ENCODE measurements at regions not wholly inside any gene's neighbourhood (a gene's known extent, or its start where the extent isn't known, plus 50 kb on each side); places are given as distances from the start of the nearest gene placed in this dataset.

DNA sequence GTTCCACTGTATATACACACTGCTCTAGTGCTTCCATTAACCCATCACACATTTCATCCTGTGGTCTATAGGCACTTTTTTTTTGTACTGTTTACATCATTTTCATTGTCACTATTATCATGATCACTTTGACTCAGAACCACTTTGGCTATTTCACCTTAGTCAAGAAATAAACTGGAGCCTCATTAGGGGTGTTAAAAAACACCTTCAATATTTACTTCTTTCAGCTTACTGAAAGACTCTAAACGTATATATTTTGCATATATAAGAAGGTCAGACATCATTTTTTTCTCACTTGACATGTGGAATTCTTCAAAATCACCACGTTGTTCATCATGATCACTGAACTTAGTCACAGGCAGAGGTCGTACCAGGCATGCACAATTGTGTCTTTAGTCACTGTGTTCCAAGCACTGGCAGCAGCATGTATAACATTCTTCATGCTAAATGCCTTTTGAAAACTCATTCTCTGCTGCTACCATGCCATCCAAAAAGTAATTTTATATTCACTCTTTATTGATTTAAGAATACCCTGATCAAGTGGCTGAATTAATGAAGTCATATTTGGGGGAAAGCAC lies 229.2 kb upstream of the ARSJ start:
- 86% methylated on average over 1 of the region's 3 CpGs for WGBS (ENCODE audit: insufficient coverage, low lambda C conversion rate)
- Histone ChIP-seq H3K27ac (ENCODE audit: low read length) (no peak overlapping the region), H3K27me3 (ENCODE audit: control insufficient read depth, insufficient read depth, low read length) (no peaks in the 10 kb centered on the region), H3K36me3 (ENCODE audit: control insufficient read depth, insufficient read depth, low read length) (no peaks in the 10 kb centered on the region), H3K9me3 (ENCODE audit: control insufficient read depth, low read depth, low read length) (no peaks in the 10 kb centered on the region), H3K4me3 (ENCODE audit: low read length) (no peak overlapping the region), H3K4me1 (ENCODE audit: control insufficient read depth, insufficient read depth, low read length) (no peaks in the 10 kb centered on the region)
- DNase-seq, result no peak

GRCh38 chr4:114209584-114209983 lies 230.1 kb upstream of the ARSJ start:
- H3K27me3 ChIP-seq (ENCODE audit: control insufficient read depth, insufficient read depth, low read length), result no peaks in the 10 kb centered on the region
- no peaks in the 10 kb centered on the region for H3K9me3 ChIP-seq (ENCODE audit: control insufficient read depth, low read depth, low read length)
- no peak overlapping the region for H3K4me3 ChIP-seq (ENCODE audit: low read length)
- no peaks in the 10 kb centered on the region for H3K4me1 ChIP-seq (ENCODE audit: control insufficient read depth, insufficient read depth, low read length)
- H3K36me3 ChIP-seq (ENCODE audit: control insufficient read depth, insufficient read depth, low read length), result no peaks in the 10 kb centered on the region
- DNase-seq, result no peak
- H3K27ac ChIP-seq (ENCODE audit: low read length), result no peak overlapping the region

GRCh38 chr4:114211556-114211955 lies 232.1 kb upstream of the ARSJ start:
- H3K27me3 ChIP-seq (ENCODE audit: control insufficient read depth, insufficient read depth, low read length), result no peaks in the 10 kb centered on the region
- DNase-seq, result no peak
- no peaks in the 10 kb centered on the region for H3K36me3 ChIP-seq (ENCODE audit: control insufficient read depth, insufficient read depth, low read length)
- H3K4me1 ChIP-seq (ENCODE audit: control insufficient read depth, insufficient read depth, low read length), result no peaks in the 10 kb centered on the region
- WGBS (ENCODE audit: insufficient coverage, low lambda C conversion rate), result no CpG with 5 or more reads among the region's 3 CpGs
- H3K27ac ChIP-seq (ENCODE audit: low read length), result no peak overlapping the region
- no peaks in the 10 kb centered on the region for H3K9me3 ChIP-seq (ENCODE audit: control insufficient read depth, low read depth, low read length)
- H3K4me3 ChIP-seq (ENCODE audit: low read length), result no peak overlapping the region

- no CpG with 5 or more reads among the region's 10 CpGs for WGBS (ENCODE audit: insufficient coverage, low lambda C conversion rate)
- Histone ChIP-seq H3K36me3 (ENCODE audit: control insufficient read depth, insufficient read depth, low read length) (no peaks in the 10 kb centered on the region), H3K9me3 (ENCODE audit: control insufficient read depth, low read depth, low read length) (no peaks in the 10 kb centered on the region), H3K4me1 (ENCODE audit: control insufficient read depth, insufficient read depth, low read length) (no peaks in the 10 kb centered on the region), H3K27me3 (ENCODE audit: control insufficient read depth, insufficient read depth, low read length) (no peaks in the 10 kb centered on the region), H3K4me3 (ENCODE audit: low read length) (no peak overlapping the region), H3K27ac (ENCODE audit: low read length) (no peak overlapping the region)
- DNase-seq, result no peak
Observed at GRCh38 chr4:114217150-114217817, 237.8 kb upstream of the ARSJ start.

- Histone ChIP-seq H3K4me3 (ENCODE audit: low read length) (no peak overlapping the region), H3K27ac (ENCODE audit: low read length) (no peak overlapping the region), H3K4me1 (ENCODE audit: control insufficient read depth, insufficient read depth, low read length) (no peaks in the 10 kb centered on the region), H3K36me3 (ENCODE audit: control insufficient read depth, insufficient read depth, low read length) (no peaks in the 10 kb centered on the region), H3K9me3 (ENCODE audit: control insufficient read depth, low read depth, low read length) (no peaks in the 10 kb centered on the region), H3K27me3 (ENCODE audit: control insufficient read depth, insufficient read depth, low read length) (no peaks in the 10 kb centered on the region)
- DNase-seq, result no peak
- WGBS (ENCODE audit: insufficient coverage, low lambda C conversion rate), result 17% methylated on average over 1 of the region's 1 CpG
Observed at GRCh38 chr4:114223580-114223979, 244.1 kb upstream of the ARSJ start.

DNA sequence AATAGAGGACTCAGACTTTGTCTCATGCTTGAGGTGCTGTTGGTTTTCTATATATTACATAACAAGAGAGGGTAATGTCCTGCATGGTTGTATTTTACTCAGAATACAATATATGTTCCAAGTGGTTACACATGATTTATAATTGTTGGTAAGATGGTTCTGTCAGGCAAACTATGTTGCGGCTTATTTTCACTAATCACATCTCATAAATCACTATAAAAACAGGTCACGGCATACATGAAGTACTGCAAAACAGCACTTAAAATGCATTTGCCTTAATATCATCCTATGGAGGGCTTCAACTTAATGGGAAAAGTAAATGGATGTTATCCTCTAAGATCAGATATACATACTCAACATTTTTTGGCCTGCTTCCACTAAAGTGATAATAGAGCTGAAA lies 246.0 kb upstream of the ARSJ start:
- no peaks in the 10 kb centered on the region for H3K36me3 ChIP-seq (ENCODE audit: control insufficient read depth, insufficient read depth, low read length)
- no peak for DNase-seq
- no peaks in the 10 kb centered on the region for H3K27me3 ChIP-seq (ENCODE audit: control insufficient read depth, insufficient read depth, low read length)
- no peaks in the 10 kb centered on the region for H3K9me3 ChIP-seq (ENCODE audit: control insufficient read depth, low read depth, low read length)
- no peaks in the 10 kb centered on the region for H3K4me1 ChIP-seq (ENCODE audit: control insufficient read depth, insufficient read depth, low read length)
- WGBS (ENCODE audit: insufficient coverage, low lambda C conversion rate), result no CpG with 5 or more reads among the region's 2 CpGs
- no peak overlapping the region for H3K27ac ChIP-seq (ENCODE audit: low read length)
- no peak overlapping the region for H3K4me3 ChIP-seq (ENCODE audit: low read length)

DNA sequence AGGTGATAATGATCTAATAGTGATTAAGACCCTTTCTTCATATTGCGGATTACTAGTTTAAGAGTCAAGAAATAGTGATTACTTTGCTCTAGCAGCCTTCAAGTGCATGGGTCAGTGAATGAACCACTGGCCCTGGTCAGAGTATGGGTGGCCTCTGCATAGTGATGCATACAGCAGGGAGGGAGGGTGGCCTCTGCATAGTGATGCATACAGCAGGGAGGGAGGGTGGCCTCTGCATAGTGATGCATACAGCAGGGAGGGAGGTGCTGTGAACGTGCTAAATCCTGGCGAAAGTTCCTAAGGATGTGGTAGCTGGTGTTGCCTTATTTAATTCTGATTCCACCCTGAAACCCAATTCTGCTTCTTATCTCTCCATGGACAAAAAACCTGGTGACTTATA lies 246.7 kb upstream of the ARSJ start:
- DNase-seq, result no peak
- 100% methylated on average over 1 of the region's 3 CpGs for WGBS (ENCODE audit: insufficient coverage, low lambda C conversion rate)
- H3K4me3 ChIP-seq (ENCODE audit: low read length), result no peak overlapping the region
- H3K4me1 ChIP-seq (ENCODE audit: control insufficient read depth, insufficient read depth, low read length), result no peaks in the 10 kb centered on the region
- no peak overlapping the region for H3K27ac ChIP-seq (ENCODE audit: low read length)
- H3K9me3 ChIP-seq (ENCODE audit: control insufficient read depth, low read depth, low read length), result no peaks in the 10 kb centered on the region
- H3K27me3 ChIP-seq (ENCODE audit: control insufficient read depth, insufficient read depth, low read length), result no peaks in the 10 kb centered on the region
- no peaks in the 10 kb centered on the region for H3K36me3 ChIP-seq (ENCODE audit: control insufficient read depth, insufficient read depth, low read length)

- no peaks in the 10 kb centered on the region for H3K36me3 ChIP-seq (ENCODE audit: control insufficient read depth, insufficient read depth, low read length)
- H3K4me1 ChIP-seq (ENCODE audit: control insufficient read depth, insufficient read depth, low read length), result no peaks in the 10 kb centered on the region
- no peaks in the 10 kb centered on the region for H3K27me3 ChIP-seq (ENCODE audit: control insufficient read depth, insufficient read depth, low read length)
- DNase-seq, result no peak
- H3K4me3 ChIP-seq (ENCODE audit: low read length), result no peak overlapping the region
- no peaks in the 10 kb centered on the region for H3K9me3 ChIP-seq (ENCODE audit: control insufficient read depth, low read depth, low read length)
- H3K27ac ChIP-seq (ENCODE audit: low read length), result no peak overlapping the region
- 100% methylated on average over 2 of the region's 7 CpGs for WGBS (ENCODE audit: insufficient coverage, low lambda C conversion rate)
Observed at GRCh38 chr4:114226968-114227760, 247.7 kb upstream of the ARSJ start.

GRCh38 chr4:114229706-114230105 lies 250.3 kb upstream of the ARSJ start:
- no peak for DNase-seq
- Histone ChIP-seq H3K4me1 (ENCODE audit: control insufficient read depth, insufficient read depth, low read length) (no peaks in the 10 kb centered on the region), H3K36me3 (ENCODE audit: control insufficient read depth, insufficient read depth, low read length) (no peaks in the 10 kb centered on the region), H3K4me3 (ENCODE audit: low read length) (no peak overlapping the region), H3K9me3 (ENCODE audit: control insufficient read depth, low read depth, low read length) (no peaks in the 10 kb centered on the region), H3K27ac (ENCODE audit: low read length) (no peak overlapping the region), H3K27me3 (ENCODE audit: control insufficient read depth, insufficient read depth, low read length) (no peaks in the 10 kb centered on the region)
- 86% methylated on average over 1 of the region's 3 CpGs for whole genome bisulfite sequencing (ENCODE audit: insufficient coverage, low lambda C conversion rate)

DNA sequence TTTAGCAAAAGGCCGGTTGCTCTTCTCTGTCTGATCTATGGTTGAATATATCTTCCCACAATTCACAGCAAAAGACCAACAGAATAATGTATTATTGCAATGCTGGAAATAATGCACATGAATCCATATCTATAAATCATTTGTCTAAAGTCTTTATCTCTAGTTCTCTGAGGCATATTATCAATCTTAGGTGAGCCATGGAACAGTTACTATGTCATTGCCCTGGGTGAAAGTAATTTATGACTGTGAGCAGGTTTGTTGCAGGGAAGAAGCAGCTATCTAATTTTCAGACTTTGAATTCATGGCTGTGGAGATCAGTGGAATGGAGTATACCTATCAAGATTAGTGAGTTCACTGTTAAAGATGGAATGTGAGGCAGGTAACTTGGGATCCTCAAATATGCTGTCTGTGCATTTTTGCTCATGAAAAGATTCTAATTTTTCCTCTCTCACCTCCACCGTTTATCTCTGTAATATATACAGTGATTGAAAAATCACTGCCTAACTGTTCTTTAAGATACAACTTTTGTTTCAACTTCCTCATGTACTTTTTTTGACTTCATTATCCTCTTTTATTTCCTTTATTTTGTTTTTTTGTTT lies 256.8 kb upstream of the ARSJ start:
- Histone ChIP-seq H3K36me3 (ENCODE audit: control insufficient read depth, insufficient read depth, low read length) (no peaks in the 10 kb centered on the region), H3K27me3 (ENCODE audit: control insufficient read depth, insufficient read depth, low read length) (no peaks in the 10 kb centered on the region), H3K4me3 (ENCODE audit: low read length) (no peak overlapping the region), H3K9me3 (ENCODE audit: control insufficient read depth, low read depth, low read length) (no peaks in the 10 kb centered on the region), H3K4me1 (ENCODE audit: control insufficient read depth, insufficient read depth, low read length) (no peaks in the 10 kb centered on the region), H3K27ac (ENCODE audit: low read length) (no peak overlapping the region)
- DNase-seq, result peak in 1 of 2 donors; percentile 44
- WGBS (ENCODE audit: insufficient coverage, low lambda C conversion rate), result 15% methylated on average over 1 of the region's 2 CpGs

Measured in large intestine (tissue), 3 donors.